H4 (cell line): ENCODE measurements at regions not wholly inside any gene's neighbourhood (a gene's known extent, or its start where the extent isn't known, plus 50 kb on each side); places are given as distances from the start of the nearest gene placed in this dataset.
"Not testable (repeated sequence)": the region's sequence is repeated elsewhere in the genome, so short reads cannot be mapped to it uniquely, and the experiment has no call there.

ENCODE experiments used
- DNase-seq: peaks from one replicate; pipeline ENCODE4 v3.0.0-alpha.2; 2015; ENCODE audit warnings: low spot score

- no peak for DNase-seq
Observed at GRCh38 chr2:207363761-207364290, 165.9 kb upstream of the CREB1 start.

- no peak for DNase-seq
Observed at GRCh38 chr2:207370646-207371045, 159.1 kb upstream of the CREB1 start.

GRCh38 chr2:207371877-207372276 is 157.9 kb upstream of the CREB1 start:
- DNase-seq = no peak

- no peak for DNase-seq
Observed at GRCh38 chr2:207372483-207372882, 157.3 kb upstream of the CREB1 start.

GRCh38 chr2:207375207-207375875 is 154.4 kb upstream of the CREB1 start:
- DNase-seq = no peak

GRCh38 chr2:207378620-207379019 is 151.1 kb upstream of the CREB1 start:
- DNase-seq = not testable (repeated sequence)

- DNase-seq = no peak
Observed at GRCh38 chr2:207385076-207385475, 144.7 kb upstream of the CREB1 start.

GRCh38 chr2:207385903-207386302 is 143.9 kb upstream of the CREB1 start:
- DNase-seq = peak; percentile 21

GRCh38 chr2:207387001-207387571 is 142.7 kb upstream of the CREB1 start:
- no peak for DNase-seq

GRCh38 chr2:207390302-207391095 is 139.3 kb upstream of the CREB1 start:
- no peak for DNase-seq

- DNase-seq = no peak
Observed at GRCh38 chr2:207394203-207394781, 135.5 kb upstream of the CREB1 start.

GRCh38 chr2:207394812-207395534 is 134.8 kb upstream of the CREB1 start:
- DNase-seq = peak; percentile 73

GRCh38 chr2:207395535-207396251 is 134.1 kb upstream of the CREB1 start:
- DNase-seq = no peak

- DNase-seq = no peak
Observed at GRCh38 chr2:207397917-207398655, 131.7 kb upstream of the CREB1 start.

GRCh38 chr2:207399301-207399700 is 130.5 kb upstream of the CREB1 start:
- no peak for DNase-seq

GRCh38 chr2:207401338-207401737 is 128.4 kb upstream of the CREB1 start:
- DNase-seq = no peak

- DNase-seq = no peak
Observed at GRCh38 chr2:207403141-207403540, 126.6 kb upstream of the CREB1 start.

GRCh38 chr2:207403950-207404349 is 125.8 kb upstream of the CREB1 start:
- no peak for DNase-seq

- DNase-seq = no peak
Observed at GRCh38 chr2:207405150-207405549, 124.6 kb upstream of the CREB1 start.

GRCh38 chr2:207408086-207408794 is 121.5 kb upstream of the CREB1 start:
- DNase-seq = peak; percentile 60
